Large intestine (tissue), 3 donors: ENCODE measurements at regions not wholly inside any gene's neighbourhood (a gene's known extent, or its start where the extent isn't known, plus 50 kb on each side); places are given as distances from the start of the nearest gene placed in this dataset.

ENCODE experiments used
- DNase-seq, 2 donors: peaks; one replicate each; pipeline versions ENCODE4 v3.0.0 to v3.0.0-alpha.2; 2013
- H3K27ac ChIP-seq: one replicate; pipeline ENCODE4 v1.5.1; 2013; ENCODE audit warnings: low read length
- H3K27me3 ChIP-seq: 2 replicates; pipeline ENCODE4 v1.6.1; 2013; ENCODE audit warnings: low read length; ENCODE audit not compliant: control insufficient read depth, insufficient read depth
- H3K36me3 ChIP-seq: 2 replicates; pipeline ENCODE4 v1.6.1; 2013; ENCODE audit warnings: low read length; ENCODE audit not compliant: control insufficient read depth, insufficient read depth
- H3K4me1 ChIP-seq: one replicate; pipeline ENCODE4 v1.6.1; 2013; ENCODE audit warnings: low read length; ENCODE audit not compliant: control insufficient read depth, insufficient read depth
- H3K4me3 ChIP-seq: one replicate; pipeline ENCODE4 v1.5.1; 2013; ENCODE audit warnings: low read length
- H3K9me3 ChIP-seq: one replicate; pipeline ENCODE4 v1.6.1; 2013; ENCODE audit warnings: mild to moderate bottlenecking, low read depth, low read length, moderate library complexity; ENCODE audit not compliant: control insufficient read depth
- WGBS: methylation state at CpG from one replicate; pipeline ENCODE4 v1.1.5; 2013; ENCODE audit warnings: low lambda C conversion rate; ENCODE audit not compliant: insufficient coverage; 5-methylcytosine and 5-hydroxymethylcytosine counted together

DNA sequence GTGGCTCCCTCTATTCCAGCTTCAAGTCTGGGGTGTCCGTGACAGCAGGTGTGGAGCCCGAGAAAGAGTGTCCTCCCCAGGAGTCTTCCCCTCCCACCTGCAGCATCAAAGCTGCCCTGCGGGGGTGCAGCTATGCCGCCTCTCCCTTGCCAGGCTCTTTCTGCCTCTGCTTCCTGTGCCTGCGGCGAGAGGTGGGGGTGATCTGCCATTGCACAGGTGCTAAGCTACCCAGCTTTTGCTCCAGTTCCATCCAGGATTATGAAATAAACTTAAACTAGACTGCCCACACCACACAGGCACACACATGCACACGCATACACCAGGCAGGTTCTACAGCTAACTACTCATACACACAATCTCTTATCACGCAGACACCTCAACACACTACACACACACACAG is 104.7 kb upstream of the CLDN10 start:
- no CpG with 5 or more reads among the region's 8 CpGs for WGBS
- no peak overlapping the region for H3K27ac ChIP-seq
- H3K27me3 ChIP-seq: peaks cover 4% of the 10 kb centered on the region
- H3K4me1 ChIP-seq: no peaks in the 10 kb centered on the region
- no peaks in the 10 kb centered on the region for H3K36me3 ChIP-seq
- no peak for DNase-seq
- H3K9me3 ChIP-seq: no peaks in the 10 kb centered on the region
- no peak overlapping the region for H3K4me3 ChIP-seq

DNA sequence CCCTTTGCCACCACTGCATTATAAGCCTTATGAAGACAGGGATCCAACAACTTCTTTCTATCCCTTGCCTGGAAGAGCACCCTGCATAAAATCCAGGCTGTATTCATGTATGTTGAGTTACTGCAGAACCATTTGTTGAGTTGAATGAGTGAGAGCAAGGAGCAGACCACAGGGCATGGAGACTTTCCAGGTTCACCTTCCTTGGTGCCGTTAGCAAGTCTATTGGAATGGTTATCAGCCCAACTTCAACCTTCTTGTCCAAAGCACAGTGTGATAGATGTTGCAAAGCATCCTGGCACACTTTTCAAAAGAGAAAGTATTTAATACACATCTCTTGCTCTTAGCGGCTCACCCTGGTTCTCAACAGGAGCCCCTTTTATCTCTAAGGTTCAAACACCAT is 100.9 kb upstream of the CLDN10 start:
- Histone ChIP-seq H3K27ac (no peak overlapping the region), H3K36me3 (no peaks in the 10 kb centered on the region), H3K4me1 (no peaks in the 10 kb centered on the region), H3K27me3 (peaks cover 4% of the 10 kb centered on the region), H3K4me3 (no peak overlapping the region), H3K9me3 (no peaks in the 10 kb centered on the region)
- no CpG with 5 or more reads among the region's 2 CpGs for WGBS
- no peak for DNase-seq

DNA sequence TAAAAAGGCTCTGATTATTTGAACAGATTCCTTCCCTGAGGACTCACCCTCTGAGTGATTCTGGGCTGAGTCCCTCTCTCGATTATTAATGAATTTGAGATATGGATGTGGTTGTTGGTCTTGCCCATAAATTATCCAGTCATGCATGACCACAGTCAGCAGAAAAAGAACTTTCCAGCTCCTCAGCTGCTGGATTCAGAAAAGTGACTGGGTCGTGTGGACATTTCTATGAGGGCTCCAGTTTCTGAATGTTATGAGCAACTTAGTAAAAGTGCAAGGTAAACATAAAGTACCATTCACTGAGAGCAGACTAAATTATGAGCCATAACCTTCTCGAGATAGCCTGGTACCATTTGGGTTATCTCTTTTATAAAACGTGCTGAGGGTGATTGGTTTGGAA is 100.1 kb upstream of the CLDN10 start:
- 43% methylated on average over 2 of the region's 4 CpGs for WGBS
- Histone ChIP-seq H3K27ac (no peak overlapping the region), H3K4me3 (no peak overlapping the region), H3K27me3 (peaks cover 4% of the 10 kb centered on the region), H3K9me3 (no peaks in the 10 kb centered on the region), H3K4me1 (no peaks in the 10 kb centered on the region), H3K36me3 (no peaks in the 10 kb centered on the region)
- no peak for DNase-seq

DNA sequence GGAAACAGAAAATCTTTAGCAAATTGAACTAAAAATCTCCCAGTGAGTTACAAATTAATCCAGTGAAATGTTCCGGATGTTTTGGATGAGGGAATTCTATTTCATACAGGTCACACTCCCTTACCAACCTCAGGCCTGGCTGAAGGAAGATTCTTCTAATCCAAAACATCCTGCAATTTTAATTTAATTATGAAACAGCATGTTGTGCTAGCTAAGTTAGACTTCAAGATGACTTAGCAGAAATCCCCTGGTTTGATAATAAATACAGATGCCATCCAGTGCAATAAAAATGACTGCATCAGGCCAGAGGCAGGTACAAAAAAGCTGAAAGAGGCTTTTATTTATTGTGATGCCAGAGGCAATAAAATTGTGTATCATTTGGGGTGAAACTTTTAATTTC is 96.7 kb upstream of the CLDN10 start:
- Histone ChIP-seq H3K36me3 (no peaks in the 10 kb centered on the region), H3K27me3 (peaks cover 3% of the 10 kb centered on the region), H3K9me3 (no peaks in the 10 kb centered on the region), H3K4me1 (no peaks in the 10 kb centered on the region), H3K27ac (no peak overlapping the region), H3K4me3 (no peak overlapping the region)
- no CpG with 5 or more reads among the region's 1 CpG for WGBS
- DNase-seq: no peak

DNA sequence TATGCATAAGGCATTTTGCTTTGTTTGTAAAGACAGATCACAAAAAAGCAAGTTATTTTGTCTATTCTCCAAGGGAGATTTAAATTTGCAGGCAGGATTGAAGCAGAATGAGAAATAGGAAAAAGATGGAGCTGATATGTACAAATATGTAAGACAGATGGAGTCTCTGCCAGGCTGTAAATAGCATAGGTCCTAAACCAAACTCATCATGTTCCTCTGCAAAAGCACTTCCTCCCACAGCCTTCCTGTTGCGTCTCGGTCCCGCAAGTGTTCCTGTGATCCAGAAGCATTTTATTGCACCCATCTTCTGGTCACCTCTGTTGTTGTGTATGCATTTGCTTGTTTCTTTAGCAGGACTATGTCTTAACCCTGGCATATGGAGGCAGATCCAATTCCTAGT is 95.7 kb upstream of the CLDN10 start:
- no peak for DNase-seq
- WGBS: no CpG with 5 or more reads among the region's 3 CpGs
- Histone ChIP-seq H3K4me1 (no peaks in the 10 kb centered on the region), H3K27ac (no peak overlapping the region), H3K4me3 (no peak overlapping the region), H3K27me3 (no peaks in the 10 kb centered on the region), H3K36me3 (no peaks in the 10 kb centered on the region), H3K9me3 (no peaks in the 10 kb centered on the region)

DNA sequence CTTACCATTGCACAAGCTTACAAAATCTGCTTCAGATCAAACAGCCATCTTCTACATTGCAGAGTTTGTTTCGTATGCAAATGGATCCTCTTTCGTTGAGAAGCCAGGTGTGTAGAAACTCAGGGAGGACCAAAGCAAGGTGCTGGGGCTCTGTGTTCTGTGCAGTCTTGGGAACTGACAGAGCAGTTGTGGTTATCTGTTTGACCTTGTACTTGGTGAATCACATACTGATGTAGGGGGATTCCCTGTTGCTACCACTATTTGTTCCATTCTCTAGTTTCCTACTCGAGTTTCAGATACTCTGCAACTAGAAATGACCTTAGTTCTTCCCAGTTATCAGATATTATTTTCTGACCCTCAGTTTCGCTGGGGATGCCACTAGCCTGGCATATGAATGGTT is 95.2 kb upstream of the CLDN10 start:
- H3K4me1 ChIP-seq: no peaks in the 10 kb centered on the region
- no peak for DNase-seq
- 57% methylated on average over 3 of the region's 4 CpGs for WGBS
- H3K4me3 ChIP-seq: no peak overlapping the region
- H3K36me3 ChIP-seq: no peaks in the 10 kb centered on the region
- H3K27ac ChIP-seq: no peak overlapping the region
- no peaks in the 10 kb centered on the region for H3K27me3 ChIP-seq
- no peaks in the 10 kb centered on the region for H3K9me3 ChIP-seq

DNA sequence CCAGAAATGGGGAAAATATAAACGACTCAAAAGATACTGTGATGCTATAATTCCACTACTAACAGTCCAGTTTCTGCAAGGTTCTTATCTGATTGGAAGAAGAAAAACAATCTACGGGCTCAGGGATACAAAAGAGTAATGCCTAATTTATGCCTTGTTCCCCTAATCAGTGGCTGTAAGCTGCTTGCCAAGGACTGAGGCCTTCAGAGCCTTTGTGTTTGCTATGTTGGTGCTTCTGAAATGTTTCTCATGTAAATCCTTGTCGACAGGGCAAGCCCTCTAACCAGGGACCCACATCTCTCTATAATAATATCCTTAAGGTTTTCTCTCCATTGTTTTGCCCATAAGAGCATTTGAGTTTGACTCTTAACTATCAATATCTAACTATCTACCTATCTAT is 89.7 kb upstream of the CLDN10 start:
- no peaks in the 10 kb centered on the region for H3K36me3 ChIP-seq
- H3K27me3 ChIP-seq: no peaks in the 10 kb centered on the region
- H3K4me3 ChIP-seq: no peak overlapping the region
- no peak for DNase-seq
- no peaks in the 10 kb centered on the region for H3K4me1 ChIP-seq
- H3K9me3 ChIP-seq: no peaks in the 10 kb centered on the region
- no peak overlapping the region for H3K27ac ChIP-seq
- 31% methylated on average over 2 of the region's 3 CpGs for WGBS

DNA sequence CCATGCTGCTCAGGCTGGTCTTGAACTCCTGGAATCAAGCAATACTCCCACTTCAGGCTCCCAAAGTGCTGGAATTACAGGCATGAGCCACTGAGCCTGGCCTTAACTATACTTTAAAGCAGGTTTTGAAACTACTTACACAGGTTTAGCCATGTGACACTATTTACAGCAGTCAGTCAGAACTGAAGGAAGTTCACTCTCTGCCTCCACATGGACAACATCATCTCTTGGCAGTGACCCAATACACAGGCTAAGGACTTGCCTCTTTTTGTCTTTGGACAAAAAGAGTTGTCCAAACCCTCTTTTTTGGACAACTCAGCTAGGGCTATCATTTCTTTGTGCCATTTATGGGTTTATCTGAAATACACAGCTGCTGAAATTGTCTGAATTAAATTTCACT is 89.0 kb upstream of the CLDN10 start:
- Histone ChIP-seq H3K27me3 (no peaks in the 10 kb centered on the region), H3K27ac (no peak overlapping the region), H3K4me3 (no peak overlapping the region), H3K36me3 (no peaks in the 10 kb centered on the region), H3K9me3 (no peaks in the 10 kb centered on the region), H3K4me1 (no peaks in the 10 kb centered on the region)
- DNase-seq: no peak

DNA sequence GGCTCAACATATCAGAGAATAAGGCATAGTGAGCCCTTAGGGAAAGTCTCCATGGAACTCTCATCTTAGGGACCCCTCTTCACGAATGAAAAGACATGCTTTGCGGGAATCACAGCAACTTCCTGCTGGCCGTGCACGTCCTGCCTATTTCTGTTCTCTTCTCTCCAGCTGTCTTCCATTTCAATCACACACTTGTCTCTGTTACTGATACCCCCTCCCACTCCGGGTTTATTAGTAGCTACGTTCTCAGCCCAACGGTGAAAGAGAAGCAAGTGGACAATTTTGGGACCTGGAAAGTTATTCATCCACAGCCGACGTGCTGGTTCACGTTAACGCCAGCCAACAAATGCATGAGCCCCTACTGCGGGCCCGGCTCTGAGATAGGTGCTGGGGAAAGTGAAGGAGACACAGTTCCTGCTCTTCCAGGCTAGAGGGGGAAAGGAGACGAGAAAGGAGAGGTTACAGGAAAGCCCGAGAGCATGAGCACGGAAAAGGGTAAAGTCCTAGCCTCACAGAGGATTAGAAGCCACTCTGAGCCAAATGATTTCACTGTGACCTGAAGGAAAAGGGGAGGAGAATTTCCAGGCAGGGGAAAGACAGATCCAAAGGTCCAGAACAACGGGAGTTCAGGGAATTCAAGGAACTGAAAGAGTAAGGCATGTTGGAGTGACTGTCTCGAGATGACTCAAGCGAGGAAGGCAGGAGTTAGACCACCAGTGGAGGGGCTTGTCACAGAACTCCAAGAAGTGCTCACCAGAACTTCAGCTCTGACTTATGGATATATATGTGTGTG is 81.8 kb upstream of the CLDN10 start:
- Histone ChIP-seq H3K36me3 (no peaks in the 10 kb centered on the region), H3K9me3 (no peaks in the 10 kb centered on the region), H3K4me1 (no peaks in the 10 kb centered on the region), H3K4me3 (no peak overlapping the region), H3K27ac (no peak overlapping the region), H3K27me3 (peaks cover 2% of the 10 kb centered on the region)
- peak in 1 of 2 donors; percentile 53 for DNase-seq
- WGBS: 92% methylated on average over 2 of the region's 19 CpGs

DNA sequence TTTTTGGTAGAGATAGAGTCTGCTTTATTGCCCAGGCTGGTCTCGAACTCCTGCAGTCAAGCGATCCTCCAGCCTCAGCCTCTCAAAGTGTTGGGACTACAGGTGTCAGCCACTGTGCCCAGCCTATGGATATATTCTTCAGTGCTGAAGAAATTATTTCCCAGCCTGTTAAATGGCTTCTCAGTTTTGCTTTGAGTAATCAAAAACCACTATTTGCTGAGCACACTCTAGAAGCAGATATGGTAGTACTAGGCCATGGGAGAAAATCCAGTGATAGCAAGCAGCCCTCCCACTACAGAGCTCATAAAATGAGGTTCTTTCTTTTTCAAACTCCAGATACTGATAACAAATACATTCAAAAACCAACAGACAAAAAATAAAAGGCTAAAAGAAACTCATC is 80.6 kb upstream of the CLDN10 start:
- no peaks in the 10 kb centered on the region for H3K4me1 ChIP-seq
- no CpG with 5 or more reads among the region's 2 CpGs for WGBS

DNA sequence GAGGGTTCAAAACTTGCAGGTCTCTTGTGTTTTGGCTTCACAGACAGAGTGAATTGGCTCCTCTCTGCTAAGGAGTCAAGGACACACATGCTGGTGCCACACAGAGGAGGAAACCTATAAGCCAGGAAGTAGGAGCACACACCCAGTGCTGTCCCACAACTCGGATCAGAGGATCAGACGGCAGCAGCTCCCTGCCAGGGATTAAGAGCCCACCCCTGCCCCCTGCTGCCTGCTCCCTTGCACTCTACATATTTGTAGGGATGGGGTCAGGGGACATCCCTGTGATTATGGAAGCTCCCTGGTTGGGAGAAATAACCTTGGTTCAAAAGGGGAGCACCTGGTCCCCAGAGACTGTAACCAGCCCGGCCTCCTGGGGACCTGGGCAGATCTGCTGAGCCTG is 77.5 kb upstream of the CLDN10 start:
- H3K4me3 ChIP-seq: no peak overlapping the region
- no peak for DNase-seq
- no CpG with 5 or more reads among the region's 3 CpGs for WGBS
- no peaks in the 10 kb centered on the region for H3K36me3 ChIP-seq
- no peaks in the 10 kb centered on the region for H3K4me1 ChIP-seq
- H3K27ac ChIP-seq: no peak overlapping the region
- peaks cover 10% of the 10 kb centered on the region for H3K27me3 ChIP-seq
- no peaks in the 10 kb centered on the region for H3K9me3 ChIP-seq

More for the DNA sequence above, 80.6 kb upstream of the CLDN10 start:
- Histone ChIP-seq H3K27ac (no peak overlapping the region), H3K36me3 (no peaks in the 10 kb centered on the region), H3K4me3 (no peak overlapping the region), H3K27me3 (peaks cover 6% of the 10 kb centered on the region), H3K9me3 (no peaks in the 10 kb centered on the region)
- no peak for DNase-seq
